ENCODE measurements at regions not wholly inside any gene's neighbourhood (a gene's known extent, or its start where the extent isn't known, plus 50 kb on each side); places are given as distances from the start of the nearest gene placed in this dataset.

- DNase-seq, result no peak
Measured at GRCh38 chr7:46028246-46028645, 107.2 kb upstream of the IGFBP3 start.

DNA sequence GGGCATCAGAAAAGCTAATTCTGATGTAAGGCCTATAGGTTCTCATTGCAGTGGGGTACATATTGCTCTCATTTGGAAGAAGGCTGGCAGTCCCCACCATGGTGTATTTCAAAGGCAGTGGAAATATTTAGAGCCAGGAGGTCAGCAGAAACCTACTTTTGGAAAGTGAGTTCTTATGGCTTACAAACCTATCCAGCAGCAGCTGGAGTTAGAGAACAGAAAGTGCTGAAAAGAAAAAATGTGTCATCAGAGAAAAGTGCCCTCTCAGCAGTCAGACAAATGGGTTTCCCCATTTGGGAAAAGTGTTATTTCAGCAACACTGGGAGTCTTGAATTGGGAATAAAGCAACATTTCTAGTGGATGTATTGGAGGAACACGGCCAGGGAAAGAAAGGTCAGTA is 105.7 kb upstream of the IGFBP3 start:
- DNase-seq, result no peak

- DNase-seq, result no peak
Measured at GRCh38 chr7:46024263-46024916, 103.3 kb upstream of the IGFBP3 start.

DNA sequence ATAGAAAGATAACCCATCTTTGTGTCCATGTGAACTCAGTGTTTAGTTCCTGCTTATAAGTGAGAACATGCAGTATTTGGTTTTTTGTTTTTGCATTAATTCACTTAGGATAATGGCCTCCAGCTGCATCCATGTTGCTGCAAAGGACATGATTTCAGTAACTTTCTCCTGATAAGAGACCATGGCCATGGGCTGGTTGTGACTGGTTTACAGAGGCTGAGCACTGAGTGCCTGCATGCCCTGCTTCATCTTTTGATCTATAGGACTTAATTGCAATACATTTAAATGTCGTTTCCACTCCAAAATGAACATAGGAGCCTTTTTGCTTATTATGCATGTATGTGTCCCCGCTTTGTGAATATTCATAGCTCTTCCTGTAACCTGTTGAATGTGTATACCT is 101.3 kb upstream of the IGFBP3 start:
- no peak for DNase-seq

DNA sequence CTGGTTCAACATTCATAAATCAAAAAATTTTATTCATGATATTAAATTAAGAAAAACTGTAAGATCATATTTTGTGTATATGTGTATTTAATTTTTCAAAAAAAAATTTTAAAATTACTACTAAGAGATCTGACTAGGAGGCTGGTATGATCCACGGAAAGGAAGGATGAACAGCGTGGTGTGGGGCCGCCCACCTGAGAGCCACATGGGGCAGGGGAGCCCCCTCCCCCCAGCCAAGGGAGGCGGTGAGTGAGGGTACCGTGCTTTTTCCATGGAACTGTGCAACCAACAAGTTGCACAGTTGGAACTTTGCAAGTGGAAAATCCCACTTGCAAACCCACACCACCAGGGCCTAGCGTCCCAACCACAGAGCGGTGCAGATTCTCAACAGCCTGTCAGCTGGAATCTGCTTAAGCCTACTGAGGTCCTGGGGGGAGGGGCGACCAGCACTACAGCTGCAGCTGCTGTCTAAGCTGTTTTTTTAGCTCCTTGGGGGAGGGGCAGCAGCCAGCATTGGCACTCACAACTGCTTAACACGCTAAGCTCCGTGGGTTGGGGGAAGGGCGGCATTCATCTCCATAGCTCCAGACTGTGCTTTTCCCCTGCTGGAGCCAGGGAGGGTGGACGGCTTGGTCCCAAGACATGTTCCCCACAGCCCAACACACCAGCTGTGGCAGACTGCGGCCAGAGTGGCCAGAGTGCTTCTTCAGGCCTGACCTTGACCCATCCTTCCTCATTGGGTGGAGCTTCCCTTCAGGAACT is 94.2 kb upstream of the IGFBP3 start:
- DNase-seq, result no peak

GRCh38 chr7:46011501-46011900 is 90.4 kb upstream of the IGFBP3 start:
- DNase-seq, result no peak

- DNase-seq, result no peak
Measured at GRCh38 chr7:46011059-46011458, 90.0 kb upstream of the IGFBP3 start.

GRCh38 chr7:46009211-46009610 is 88.1 kb upstream of the IGFBP3 start:
- DNase-seq, result no peak

DNA sequence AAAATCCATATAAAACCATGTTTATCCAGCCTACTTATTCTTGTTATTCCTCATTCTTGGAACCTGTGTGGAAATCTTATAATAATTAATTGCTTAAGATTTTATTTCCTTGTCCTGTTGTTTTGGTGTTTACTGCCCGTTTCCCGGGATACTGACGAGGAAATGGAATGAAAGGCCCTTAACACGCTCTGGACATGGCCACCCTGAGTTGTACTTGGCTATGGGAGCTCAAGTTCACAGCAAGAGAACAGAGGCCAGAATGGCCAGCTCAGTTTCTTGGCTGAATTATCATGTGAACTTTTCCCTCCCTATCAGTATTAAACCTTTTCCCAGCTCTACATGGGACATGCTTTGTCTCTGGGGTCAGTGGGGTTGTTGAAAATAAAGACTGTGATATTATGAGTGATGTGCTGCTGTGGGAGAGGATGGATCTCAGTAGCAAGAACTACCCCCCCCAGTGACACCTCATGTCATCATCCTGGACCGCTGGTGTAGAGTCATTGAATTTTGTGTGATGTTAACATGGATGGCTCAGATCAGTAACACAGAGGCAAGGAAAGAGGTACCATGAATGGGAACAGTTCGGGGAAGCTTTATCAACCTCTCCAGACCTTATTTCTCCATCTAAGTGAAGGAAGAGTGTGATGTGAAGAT is 87.0 kb upstream of the IGFBP3 start:
- no peak for DNase-seq

DNA sequence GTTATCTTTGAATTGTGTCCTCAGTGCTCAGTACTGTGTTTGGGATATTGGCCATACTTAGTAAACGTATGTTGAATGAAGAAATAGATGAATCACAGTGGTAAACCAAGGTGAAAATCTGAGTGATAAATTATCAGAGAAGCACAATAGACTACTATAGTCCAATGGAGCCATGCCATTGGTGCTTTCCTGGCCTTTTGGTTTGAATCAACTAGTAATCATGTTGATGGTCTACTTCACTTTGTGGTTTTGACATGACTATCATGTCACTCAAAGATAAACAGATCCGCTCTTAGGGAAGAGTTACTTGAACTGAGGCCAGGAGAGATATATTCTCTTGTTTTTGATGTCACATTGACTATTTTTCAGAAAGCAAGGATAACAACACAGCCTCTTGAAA is 86.1 kb upstream of the IGFBP3 start:
- DNase-seq, result no peak

GRCh38 chr7:46006723-46007122 is 85.7 kb upstream of the IGFBP3 start:
- DNase-seq, result no peak

- no peak for DNase-seq
Measured at GRCh38 chr7:46006212-46006611, 85.1 kb upstream of the IGFBP3 start.

GRCh38 chr7:46004965-46005364 is 83.9 kb upstream of the IGFBP3 start:
- no peak for DNase-seq

- DNase-seq, result no peak
Measured at GRCh38 chr7:46003896-46004875, 83.1 kb upstream of the IGFBP3 start.

- no peak for DNase-seq
Measured at GRCh38 chr7:46003161-46003560, 82.1 kb upstream of the IGFBP3 start.

DNA sequence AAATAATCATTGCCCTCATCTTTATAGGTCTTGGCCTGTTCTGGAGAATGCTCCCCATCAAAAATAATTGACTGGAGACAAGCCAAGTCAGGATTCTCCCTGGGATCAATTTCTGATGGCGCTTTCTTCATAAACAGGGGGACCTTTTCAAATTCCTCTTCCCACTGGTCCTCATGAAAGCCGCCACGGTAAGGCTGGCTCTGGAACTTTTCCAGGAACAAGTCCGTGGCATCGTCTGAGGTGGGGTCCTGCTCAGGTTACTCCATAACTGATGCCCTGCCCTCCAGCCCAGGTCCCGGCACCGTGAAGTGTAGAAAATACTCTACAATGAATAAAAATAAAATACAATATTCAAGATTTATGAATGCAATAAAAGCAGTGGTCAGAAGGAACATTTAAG is 79.4 kb upstream of the IGFBP3 start:
- DNase-seq, result no peak

DNA sequence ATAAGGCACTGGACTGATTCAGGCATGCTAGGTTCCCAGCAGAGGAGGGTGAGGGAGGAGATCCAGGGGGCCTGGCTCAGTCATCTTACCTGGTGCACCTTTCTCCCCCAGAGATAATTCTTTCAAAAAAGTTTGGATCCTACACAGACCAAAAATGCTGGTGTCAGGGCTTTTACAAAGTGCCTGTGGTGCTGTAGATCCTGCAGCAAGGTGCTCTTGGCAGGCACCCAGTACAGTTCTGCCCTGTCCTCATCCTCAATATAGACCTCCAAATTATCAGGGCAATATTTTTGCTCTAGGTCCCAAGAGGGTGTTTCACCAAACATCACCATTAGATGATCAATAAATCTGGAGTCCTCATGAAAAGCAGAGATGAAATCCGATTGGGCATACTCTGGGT is 78.5 kb upstream of the IGFBP3 start:
- DNase-seq, result no peak

DNA sequence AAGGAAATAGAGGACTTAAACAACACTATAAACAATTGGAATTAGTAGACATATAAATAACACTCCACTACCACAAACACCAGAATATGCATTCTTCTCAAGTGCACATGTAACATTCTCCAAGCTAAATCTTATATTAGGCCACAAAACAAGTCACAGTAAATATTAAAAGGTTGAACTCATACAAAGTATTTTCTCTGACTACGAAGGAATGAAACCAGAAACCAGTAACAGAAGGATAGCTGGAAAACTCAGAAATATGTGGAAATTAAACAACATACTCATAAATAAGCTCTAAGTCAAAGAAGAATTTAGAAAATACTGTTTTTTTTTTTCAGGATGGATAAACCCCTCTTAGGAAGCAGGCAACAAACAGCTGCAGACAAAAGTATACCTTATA is 77.4 kb upstream of the IGFBP3 start:
- no peak for DNase-seq

- DNase-seq, result no peak
Measured at GRCh38 chr7:45993621-45994020, 72.5 kb upstream of the IGFBP3 start.

GRCh38 chr7:45992826-45993225 is 71.8 kb upstream of the IGFBP3 start:
- no peak for DNase-seq

- no peak for DNase-seq
Measured at GRCh38 chr7:45990276-45990675, 69.2 kb upstream of the IGFBP3 start.

GRCh38 chr7:45988405-45989057 is 67.5 kb upstream of the IGFBP3 start:
- DNase-seq, result no peak
